ENCODE measurements at regions not wholly inside any gene's neighbourhood (a gene's known extent, or its start where the extent isn't known, plus 50 kb on each side); places are given as distances from the start of the nearest gene placed in this dataset.
"Not testable (repeated sequence)": the region's sequence is repeated elsewhere in the genome, so short reads cannot be mapped to it uniquely, and the experiment has no call there.

- not testable (repeated sequence) for DNase-seq
These were observed 682.9 kb downstream of the ZEB2 start for GRCh38 chr2:143837055-143837454.

- DNase-seq = no peak
These were observed 684.4 kb downstream of the ZEB2 start for GRCh38 chr2:143835481-143835880.

- no peak for DNase-seq
These were observed 686.8 kb downstream of the ZEB2 start for GRCh38 chr2:143833015-143833660.

- DNase-seq = no peak
These were observed 689.4 kb downstream of the ZEB2 start for GRCh38 chr2:143830476-143830875.

GRCh38 chr2:143828763-143829537 lies 691.0 kb downstream of the ZEB2 start:
- DNase-seq = no peak

- no peak for DNase-seq
These were observed 695.1 kb downstream of the ZEB2 start for GRCh38 chr2:143824791-143825190.

- DNase-seq = no peak
These were observed 694.7 kb downstream of the ARHGAP15 start for GRCh38 chr2:143823876-143824275.

GRCh38 chr2:143823296-143823695 lies 694.1 kb downstream of the ARHGAP15 start:
- DNase-seq = no peak

GRCh38 chr2:143822736-143823135 lies 693.5 kb downstream of the ARHGAP15 start:
- DNase-seq = no peak

GRCh38 chr2:143819764-143820163 lies 690.5 kb downstream of the ARHGAP15 start:
- DNase-seq = no peak

- DNase-seq = no peak
These were observed 690.0 kb downstream of the ARHGAP15 start for GRCh38 chr2:143819190-143819735.
